HG03378 (cell line): ENCODE measurements at regions not wholly inside any gene's neighbourhood (a gene's known extent, or its start where the extent isn't known, plus 50 kb on each side); places are given as distances from the start of the nearest gene placed in this dataset.

Experiments
- ATAC-seq: cut with Tn5 transposase; IDR thresholded peaks from one replicate; pipeline ENCODE4 v1.9.1; 2021; ENCODE audit warnings: mild to moderate bottlenecking, moderate library complexity; ENCODE audit not compliant: unreplicated experiment

DNA sequence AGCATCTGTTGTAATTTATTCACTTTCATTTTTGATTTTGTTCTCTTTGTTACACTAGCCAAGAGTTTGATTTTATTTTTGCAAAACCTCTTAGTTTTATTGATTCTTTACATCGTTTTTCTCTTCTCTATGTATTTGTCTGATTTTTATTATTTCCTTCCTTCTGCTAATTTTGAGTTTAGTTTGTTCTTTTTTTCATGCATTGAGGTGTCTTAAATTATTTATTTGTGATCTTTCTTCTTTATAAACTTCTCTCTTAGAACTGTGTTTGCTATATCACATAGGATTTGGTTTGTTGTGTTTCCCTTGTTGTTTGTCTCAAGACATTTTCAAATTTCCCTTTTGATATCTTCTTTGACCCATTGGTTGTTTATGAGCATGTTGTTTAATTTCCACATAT is 51.7 kb upstream of the NFKBIA start:
- ATAC-seq: no peak

DNA sequence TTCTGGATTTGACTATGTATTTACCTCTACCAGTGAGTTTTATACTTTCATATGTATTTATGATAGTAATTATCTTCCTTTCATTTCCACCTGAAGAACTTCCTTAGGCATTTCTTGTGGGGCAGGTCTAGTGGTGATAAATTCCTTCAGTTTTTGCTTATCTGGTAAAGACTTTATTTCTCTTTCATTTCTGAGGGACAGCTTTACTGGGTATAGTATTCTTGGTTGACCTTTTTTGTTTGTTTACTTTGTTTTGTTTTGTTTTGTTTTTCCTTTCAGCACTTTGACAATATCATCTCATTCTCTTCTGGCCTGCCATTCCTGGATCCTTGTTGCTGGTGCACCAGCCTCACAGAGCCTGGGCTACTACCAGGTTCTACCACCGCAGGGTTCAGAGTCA is 53.9 kb upstream of the NFKBIA start:
- ATAC-seq: no peak

DNA sequence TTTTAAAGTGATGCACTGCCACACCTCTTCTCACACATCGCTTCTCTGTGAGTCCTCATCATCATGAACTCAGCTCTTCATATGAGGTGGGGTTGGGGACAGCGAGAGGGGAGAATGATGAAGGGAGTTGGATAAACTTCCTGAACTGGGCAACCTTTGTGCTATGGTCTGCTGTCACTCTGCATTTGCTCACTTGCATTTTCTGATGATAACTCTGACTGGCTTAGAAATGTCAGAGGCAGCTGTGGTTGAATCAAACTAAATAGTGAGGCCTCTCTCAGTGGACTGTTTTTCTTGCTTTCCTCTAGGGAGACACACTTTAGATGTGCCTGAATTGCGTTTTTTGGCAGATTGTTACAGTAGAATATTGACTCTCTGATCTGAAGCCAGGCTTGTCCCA is 55.2 kb upstream of the NFKBIA start:
- ATAC-seq: no peak

DNA sequence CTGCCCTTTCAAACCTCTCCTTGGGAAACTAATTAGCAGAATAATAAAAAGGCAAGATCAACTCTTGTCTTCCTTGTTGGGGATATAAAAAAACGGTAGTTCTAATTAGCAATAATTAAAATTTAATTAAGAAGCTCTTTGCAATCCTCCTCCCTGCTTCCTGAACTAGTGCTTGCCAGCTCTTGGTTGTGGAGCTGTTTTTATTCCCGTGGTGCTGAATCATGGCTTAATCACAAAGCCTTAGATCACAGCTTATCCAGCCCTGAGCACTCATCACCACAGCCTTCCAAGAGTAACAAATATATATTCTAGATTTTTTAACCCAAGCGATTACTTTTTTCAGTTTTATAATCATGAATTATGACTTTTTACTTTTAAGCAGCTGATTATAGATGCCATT is 63.2 kb upstream of the INSM2 start:
- ATAC-seq: no peak

GRCh38 chr14:35471803-35472202 is 62.2 kb upstream of the INSM2 start:
- ATAC-seq: no peak

GRCh38 chr14:35474323-35474722 is 59.6 kb upstream of the INSM2 start:
- ATAC-seq: no peak

- peak; percentile 93 for ATAC-seq
Measured at GRCh38 chr14:35480119-35480769, 53.7 kb upstream of the INSM2 start.

- no peak for ATAC-seq
Measured at GRCh38 chr14:35482994-35483515, 50.9 kb upstream of the INSM2 start.
